ENCODE measurements at regions not wholly inside any gene's neighbourhood (a gene's known extent, or its start where the extent isn't known, plus 50 kb on each side); places are given as distances from the start of the nearest gene placed in this dataset.

DNA sequence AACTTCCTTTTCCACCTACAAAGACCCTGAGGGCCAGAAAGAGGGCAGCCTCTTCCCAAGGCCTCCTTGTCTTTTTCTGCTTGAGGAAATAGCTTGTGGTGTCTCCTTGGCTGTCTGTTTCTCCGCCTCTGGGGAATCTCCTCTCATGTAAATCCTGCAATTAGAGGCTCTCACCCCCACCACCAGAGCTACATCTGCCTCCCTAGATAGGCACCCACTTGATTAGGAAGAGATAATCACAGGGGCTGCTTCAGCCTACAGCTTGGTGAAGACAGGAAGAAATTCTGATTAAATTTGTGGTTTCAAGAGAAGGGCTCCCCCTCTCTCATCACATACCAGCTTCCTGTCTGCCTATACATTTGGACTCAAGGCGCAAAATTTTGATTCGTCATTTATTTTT, 75.6 kb downstream of the TLR4 start:
- TF ChIP-seq, protein P1, sequence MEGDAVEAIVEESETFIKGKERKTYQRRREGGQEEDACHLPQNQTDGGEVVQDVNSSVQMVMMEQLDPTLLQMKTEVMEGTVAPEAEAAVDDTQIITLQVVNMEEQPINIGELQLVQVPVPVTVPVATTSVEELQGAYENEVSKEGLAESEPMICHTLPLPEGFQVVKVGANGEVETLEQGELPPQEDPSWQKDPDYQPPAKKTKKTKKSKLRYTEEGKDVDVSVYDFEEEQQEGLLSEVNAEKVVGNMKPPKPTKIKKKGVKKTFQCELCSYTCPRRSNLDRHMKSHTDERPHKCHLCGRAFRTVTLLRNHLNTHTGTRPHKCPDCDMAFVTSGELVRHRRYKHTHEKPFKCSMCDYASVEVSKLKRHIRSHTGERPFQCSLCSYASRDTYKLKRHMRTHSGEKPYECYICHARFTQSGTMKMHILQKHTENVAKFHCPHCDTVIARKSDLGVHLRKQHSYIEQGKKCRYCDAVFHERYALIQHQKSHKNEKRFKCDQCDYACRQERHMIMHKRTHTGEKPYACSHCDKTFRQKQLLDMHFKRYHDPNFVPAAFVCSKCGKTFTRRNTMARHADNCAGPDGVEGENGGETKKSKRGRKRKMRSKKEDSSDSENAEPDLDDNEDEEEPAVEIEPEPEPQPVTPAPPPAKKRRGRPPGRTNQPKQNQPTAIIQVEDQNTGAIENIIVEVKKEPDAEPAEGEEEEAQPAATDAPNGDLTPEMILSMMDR (conservative IDR thresholded peaks at IDR 0.05): no peak
- no peak for TF ChIP-seq EZH2 (IDR thresholded peaks at IDR 0.05; ENCODE audit: low read depth)
